Naive thymus-derived CD4-positive, alpha-beta T cell (primary cell): ENCODE measurements at regions not wholly inside any gene's neighbourhood (a gene's known extent, or its start where the extent isn't known, plus 50 kb on each side); places are given as distances from the start of the nearest gene placed in this dataset.
"Not testable (repeated sequence)": the region's sequence is repeated elsewhere in the genome, so short reads cannot be mapped to it uniquely, and the experiment has no call there.

Experiments
- ATAC-seq: fragments of 150-1000 bp; cut with Tn5 transposase; 2 replicates; pipeline ENCODE4 v1.10.0; 2021; ENCODE audit warnings: mild to moderate bottlenecking, moderate library complexity
- CTCF ChIA-PET: fragments of 350-600 bp; sonication (Branson Sonifier 250); formaldehyde crosslinking; loops from one replicate; lab custom pipeline; 2021; ENCODE audit warnings: antibody characterized with exemption; lab: Charles Lee
- POLR2A ChIA-PET: fragments of 350-600 bp; sonication (Branson Sonifier 250); formaldehyde crosslinking; loops from one replicate; lab custom pipeline; 2021; ENCODE audit warnings: antibody characterized with exemption, inconsistent platforms; lab: Charles Lee
- DNase-seq, 9 donors: peaks; one replicate each; pipeline versions ENCODE4 v3.0.0 to v3.0.0-alpha.2; 2020 to 2022; ENCODE audit warnings: mixed read lengths in 1 of 9
- H3K27ac ChIP-seq: one replicate; pipeline ENCODE4 v1.7.0; 2013; ENCODE audit warnings: mild to moderate bottlenecking, low read depth, low read length, moderate library complexity
- H3K27me3 ChIP-seq, 2 donors: one replicate each; pipeline ENCODE4 v1.7.0; 2013; ENCODE audit warnings: low read length in 2 of 2, mild to moderate bottlenecking in 2 of 2, moderate library complexity in 2 of 2; ENCODE audit not compliant: control insufficient read depth in 2 of 2, insufficient read depth in 2 of 2
- H3K36me3 ChIP-seq, 3 experiments: 1 replicate in 2 of 3; 2 replicates in 1 of 3; pipeline ENCODE4 v1.7.0; 2013; ENCODE audit warnings: low read length in 3 of 3, mild to moderate bottlenecking in 3 of 3, moderate library complexity in 1 of 3; ENCODE audit not compliant: insufficient read depth in 3 of 3, control insufficient read depth in 2 of 3
- H3K4me1 ChIP-seq, 2 donors: one replicate each; pipeline ENCODE4 v1.7.0; 2013; ENCODE audit warnings: low read length in 2 of 2, mild to moderate bottlenecking in 2 of 2, moderate library complexity in 1 of 2; ENCODE audit not compliant: control insufficient read depth in 2 of 2, insufficient read depth in 2 of 2
- H3K4me3 ChIP-seq: 2 replicates; pipeline ENCODE4 v1.7.0; 2013; ENCODE audit warnings: mild to moderate bottlenecking, low read length
- H3K9me3 ChIP-seq, 3 experiments: 1 replicate in 2 of 3; 2 replicates in 1 of 3; pipeline ENCODE4 v1.7.0; 2013; ENCODE audit warnings: low read length in 3 of 3; ENCODE audit not compliant: control insufficient read depth in 2 of 3
- H3K27ac Mint-ChIP-seq, 9 donors: one replicate each; pipeline ENCODE4 v1.8.0; 2020 to 2022; ENCODE audit warnings: mixed read lengths in 9 of 9, mild to moderate bottlenecking in 8 of 9, moderate library complexity in 5 of 9, inconsistent platforms in 2 of 9
- H3K27me3 Mint-ChIP-seq, 5 donors: one replicate each; pipeline ENCODE4 v1.8.0; 2021 to 2022; ENCODE audit warnings: mixed read lengths in 5 of 5, mild to moderate bottlenecking in 1 of 5
- H3K36me3 Mint-ChIP-seq, 5 donors: one replicate each; pipeline ENCODE4 v1.8.0; 2020 to 2022; ENCODE audit warnings: mixed read lengths in 5 of 5, mild to moderate bottlenecking in 3 of 5, inconsistent platforms in 1 of 5
- H3K4me1 Mint-ChIP-seq, 7 donors: one replicate each; pipeline ENCODE4 v1.8.0; 2020 to 2022; ENCODE audit warnings: mixed read lengths in 7 of 7, mild to moderate bottlenecking in 3 of 7, inconsistent platforms in 1 of 7
- H3K4me3 Mint-ChIP-seq, 10 donors: one replicate each; pipeline ENCODE4 v1.8.0; 2020 to 2022; ENCODE audit warnings: mild to moderate bottlenecking in 10 of 10, mixed read lengths in 10 of 10, moderate library complexity in 6 of 10, inconsistent platforms in 2 of 10
- H3K9me3 Mint-ChIP-seq, 11 donors: one replicate each; pipeline ENCODE4 v1.8.0; 2020 to 2022; ENCODE audit warnings: mixed read lengths in 11 of 11, mild to moderate bottlenecking in 4 of 11, inconsistent platforms in 1 of 11, moderate library complexity in 1 of 11
- intact Hi-C, 2 donors: fragments of 100-400 bp; cut with micrococcal nuclease; formaldehyde crosslinking; loops; one replicate each; pipeline ENCODE4 v1.15.1; 2023

DNA sequence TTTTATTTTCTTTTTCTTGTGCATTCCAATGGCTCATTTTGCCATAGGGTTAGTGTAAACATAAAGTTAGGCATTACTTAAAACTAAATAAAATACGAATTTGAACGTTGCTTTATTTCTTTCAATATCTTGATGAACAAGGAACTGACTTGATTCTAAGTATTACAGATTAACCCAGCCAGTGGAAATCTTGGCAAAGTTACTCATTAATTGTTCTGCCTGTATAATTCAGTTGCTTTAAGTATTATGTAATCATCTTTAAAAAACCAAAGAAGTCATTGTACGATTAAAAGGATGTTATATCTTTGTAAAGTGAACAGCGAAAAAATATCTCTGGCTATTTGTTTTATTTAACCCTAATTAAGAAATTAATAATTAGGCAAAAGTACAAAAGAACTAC lies 737.9 kb upstream of the BCHE start:
- H3K27ac ChIP-seq = no peak overlapping the region
- CTCF ChIA-PET = no interaction called here
- no peak overlapping the region for H3K4me3 Mint-ChIP-seq
- H3K4me1 ChIP-seq = no peaks in the 10 kb centered on the region
- no peaks in the 10 kb centered on the region for H3K27me3 Mint-ChIP-seq
- H3K4me1 Mint-ChIP-seq = no peaks in the 10 kb centered on the region
- H3K4me3 ChIP-seq = no peak overlapping the region
- peaks cover 0 to 4% (median 0%) of the 10 kb centered on the region in 3 experiments for H3K9me3 ChIP-seq
- ATAC-seq (no peak), DNase-seq (no peak)
- H3K36me3 Mint-ChIP-seq = no peaks in the 10 kb centered on the region
- H3K27me3 ChIP-seq = no peaks in the 10 kb centered on the region
- H3K36me3 ChIP-seq = no peaks in the 10 kb centered on the region
- H3K27ac Mint-ChIP-seq = no peak overlapping the region
- intact Hi-C loops = no loop called here
- POLR2A ChIA-PET = no interaction called here
- peaks cover 0 to 10% (median 2%) of the 10 kb centered on the region in 11 donors for H3K9me3 Mint-ChIP-seq

DNA sequence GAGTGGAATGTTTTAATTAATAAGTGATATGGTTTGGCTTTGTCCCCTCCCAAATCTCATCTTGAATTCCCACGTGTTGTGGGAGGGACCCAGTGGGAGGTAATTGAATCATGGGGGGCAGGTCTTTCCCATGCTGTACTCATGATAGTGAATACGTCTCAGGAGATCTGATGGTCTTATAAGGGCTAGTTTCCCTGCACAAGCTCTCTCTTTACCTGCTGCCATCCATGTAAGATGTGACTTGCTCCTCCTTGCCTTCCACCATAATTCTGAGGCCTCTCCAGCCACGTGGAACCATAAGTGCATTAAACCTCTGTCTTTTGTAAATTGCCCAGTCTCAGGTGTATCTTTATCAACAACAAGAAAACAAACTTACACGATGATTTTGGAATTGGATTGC lies 734.5 kb upstream of the BCHE start:
- DNase-seq, POLR2A ChIA-PET, H3K9me3 ChIP-seq, H3K36me3 Mint-ChIP-seq, H3K27ac Mint-ChIP-seq, ATAC-seq, H3K27me3 Mint-ChIP-seq, CTCF ChIA-PET, intact Hi-C loops, H3K27ac ChIP-seq, H3K4me1 ChIP-seq, H3K36me3 ChIP-seq, H3K4me3 Mint-ChIP-seq, H3K4me3 ChIP-seq, H3K27me3 ChIP-seq, H3K4me1 Mint-ChIP-seq: not testable (repeated sequence)
- peaks cover 0 to 16% (median 4%) of the 10 kb centered on the region in 11 donors for H3K9me3 Mint-ChIP-seq

DNA sequence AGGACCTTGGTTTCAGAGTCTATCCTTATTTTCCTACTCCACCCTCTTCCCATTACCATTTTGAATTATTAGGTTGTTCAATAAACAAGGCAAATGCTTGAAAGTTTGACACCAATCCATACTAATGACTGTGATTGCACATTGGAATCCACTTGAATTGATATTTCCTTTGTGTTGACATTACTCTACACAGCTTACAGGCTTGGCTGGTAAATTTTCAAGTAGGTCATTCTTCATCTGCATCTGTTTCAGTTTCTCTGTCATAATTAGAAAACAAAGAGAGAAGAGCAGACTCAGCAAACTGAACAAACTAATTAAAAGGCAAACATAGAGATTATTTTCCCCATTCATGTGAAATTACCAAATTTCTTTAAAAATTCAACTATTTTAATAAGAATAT lies 732.9 kb upstream of the BCHE start:
- Histone ChIP-seq H3K4me1 (no peaks in the 10 kb centered on the region), H3K27ac (no peak overlapping the region), H3K9me3 (peaks cover 0 to 4% (median 0%) of the 10 kb centered on the region in 3 experiments), H3K36me3 (no peaks in the 10 kb centered on the region), H3K4me3 (no peak overlapping the region), H3K27me3 (no peaks in the 10 kb centered on the region)
- intact Hi-C loops = no loop called here
- no peak for ATAC-seq
- ChIA-PET CTCF (no interaction called here), POLR2A (no interaction called here)
- H3K4me1 Mint-ChIP-seq = no peaks in the 10 kb centered on the region
- H3K27me3 Mint-ChIP-seq = no peaks in the 10 kb centered on the region
- H3K36me3 Mint-ChIP-seq = no peaks in the 10 kb centered on the region
- H3K27ac Mint-ChIP-seq = no peak overlapping the region
- no peak for DNase-seq
- H3K9me3 Mint-ChIP-seq = peaks cover 0 to 16% (median 4%) of the 10 kb centered on the region in 11 donors
- H3K4me3 Mint-ChIP-seq = no peak overlapping the region

DNA sequence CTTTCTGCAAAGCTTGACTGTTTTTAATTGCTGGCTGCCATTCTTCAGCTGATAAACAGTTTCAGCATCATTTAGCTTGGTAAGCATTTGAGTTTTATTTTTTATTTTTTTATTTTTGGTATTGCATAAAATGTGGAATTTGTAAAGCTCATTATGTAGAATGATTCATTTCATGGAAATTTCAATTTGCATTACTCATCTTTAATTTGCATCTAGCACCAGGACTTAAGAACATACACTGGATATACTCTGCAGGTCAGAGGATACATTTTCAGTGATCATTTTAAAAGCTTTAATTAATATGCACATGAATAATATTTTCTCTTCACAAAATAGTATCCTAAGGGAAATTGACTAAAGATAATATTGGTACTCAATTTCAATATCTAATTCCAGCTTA lies 732.4 kb upstream of the BCHE start:
- H3K9me3 ChIP-seq = peaks cover 0 to 4% (median 0%) of the 10 kb centered on the region in 3 experiments

DNA sequence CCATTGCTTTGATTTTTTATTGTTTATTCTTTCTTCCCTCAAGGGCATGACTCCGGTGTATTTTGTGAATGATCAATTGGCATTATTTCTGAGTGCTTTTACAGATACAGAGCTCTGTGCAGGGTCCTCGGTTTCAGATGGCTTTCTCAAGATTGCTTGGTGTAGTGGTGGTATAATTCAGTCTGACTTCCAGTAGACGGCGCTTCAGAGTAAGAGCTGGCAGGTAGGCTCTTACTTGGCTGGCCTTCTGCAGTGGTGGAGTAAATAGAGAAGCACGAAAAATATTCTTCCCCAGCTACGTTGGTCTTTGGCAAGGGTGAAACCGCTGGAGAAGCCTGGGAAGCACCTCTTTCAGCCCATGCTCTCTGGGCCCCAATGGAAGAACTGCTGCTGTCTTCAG lies 723.0 kb upstream of the BCHE start:
- H3K27ac Mint-ChIP-seq = no peak overlapping the region
- no peaks in the 10 kb centered on the region for H3K4me1 ChIP-seq
- no peak overlapping the region for H3K4me3 Mint-ChIP-seq
- H3K36me3 ChIP-seq = no peaks in the 10 kb centered on the region
- H3K4me3 ChIP-seq = no peak overlapping the region
- no peak overlapping the region for H3K27ac ChIP-seq
- H3K27me3 ChIP-seq = no peaks in the 10 kb centered on the region
- peaks cover 0 to 38% (median 11%) of the 10 kb centered on the region in 11 donors for H3K9me3 Mint-ChIP-seq
- no peaks in the 10 kb centered on the region for H3K27me3 Mint-ChIP-seq
- peaks cover 0 to 7% (median 0%) of the 10 kb centered on the region in 3 experiments for H3K9me3 ChIP-seq
- no peaks in the 10 kb centered on the region for H3K36me3 Mint-ChIP-seq
- intact Hi-C loops = no loop called here
- ATAC-seq (no peak), DNase-seq (no peak)
- H3K4me1 Mint-ChIP-seq = no peaks in the 10 kb centered on the region
- ChIA-PET POLR2A (no interaction called here), CTCF (no interaction called here)

More for the DNA sequence above, 732.4 kb upstream of the BCHE start:
- H3K27me3 Mint-ChIP-seq = no peaks in the 10 kb centered on the region
- peaks cover 0 to 15% (median 4%) of the 10 kb centered on the region in 11 donors for H3K9me3 Mint-ChIP-seq
- no peaks in the 10 kb centered on the region for H3K4me1 Mint-ChIP-seq
- no peaks in the 10 kb centered on the region for H3K36me3 Mint-ChIP-seq
- no peak for ATAC-seq
- Histone ChIP-seq H3K27me3 (no peaks in the 10 kb centered on the region), H3K36me3 (no peaks in the 10 kb centered on the region), H3K27ac (no peak overlapping the region), H3K4me1 (no peaks in the 10 kb centered on the region), H3K4me3 (no peak overlapping the region)
- CTCF ChIA-PET = no interaction called here
- no peak for DNase-seq
- H3K4me3 Mint-ChIP-seq = no peak overlapping the region
- intact Hi-C loops = no loop called here
- H3K27ac Mint-ChIP-seq = no peak overlapping the region
- POLR2A ChIA-PET = no interaction called here

DNA sequence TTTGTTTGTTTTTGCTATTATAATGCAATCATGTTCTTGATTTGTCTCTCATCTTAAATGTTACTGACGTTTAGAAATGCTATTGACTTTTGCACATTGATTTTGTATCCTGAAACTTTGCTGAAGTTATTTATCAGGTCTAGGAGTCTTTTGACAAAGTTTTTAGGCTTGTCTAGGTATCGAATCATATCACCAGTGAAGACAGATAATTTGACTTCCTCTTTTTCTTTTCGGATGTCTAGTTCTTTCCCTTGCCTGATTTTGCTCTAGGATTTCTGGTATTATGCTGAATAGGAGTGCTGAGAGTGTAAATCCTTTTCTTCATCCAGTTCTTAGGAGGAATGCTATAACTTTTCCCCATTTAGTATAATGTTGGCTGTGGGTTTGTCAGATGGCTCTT lies 719.7 kb upstream of the BCHE start:
- ATAC-seq (no peak), DNase-seq (no peak)
- Mint-ChIP-seq H3K27me3 (no peaks in the 10 kb centered on the region), H3K36me3 (no peaks in the 10 kb centered on the region), H3K27ac (no peak overlapping the region), H3K4me3 (no peak overlapping the region), H3K4me1 (no peaks in the 10 kb centered on the region), H3K9me3 (peaks cover 2 to 38% (median 11%) of the 10 kb centered on the region in 11 donors)
- peaks cover 0 to 7% (median 0%) of the 10 kb centered on the region in 3 experiments for H3K9me3 ChIP-seq
- no peaks in the 10 kb centered on the region for H3K4me1 ChIP-seq
- intact Hi-C loops = no loop called here
- no peaks in the 10 kb centered on the region for H3K27me3 ChIP-seq
- no peak overlapping the region for H3K27ac ChIP-seq
- CTCF ChIA-PET = no interaction called here
- H3K4me3 ChIP-seq = no peak overlapping the region
- H3K36me3 ChIP-seq = no peaks in the 10 kb centered on the region
- POLR2A ChIA-PET = no interaction called here

DNA sequence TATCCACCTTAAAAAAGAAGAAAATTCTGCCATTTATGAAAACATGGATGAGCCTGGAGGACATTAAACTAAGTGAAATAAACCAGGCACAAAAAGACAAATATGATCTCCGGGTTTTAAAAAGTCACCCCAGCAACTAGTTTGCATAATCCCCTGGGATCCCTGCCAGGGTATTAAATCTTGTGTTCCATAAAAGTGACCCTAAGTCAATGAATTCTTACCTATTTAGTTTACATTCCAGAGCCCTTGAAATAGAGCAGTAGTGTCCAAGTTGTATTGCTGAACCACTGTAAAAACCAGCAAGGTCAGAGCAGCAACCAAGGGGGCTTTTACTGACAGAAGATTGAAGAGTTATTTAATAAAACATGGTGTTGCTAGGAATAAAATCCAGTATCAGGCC lies 716.8 kb upstream of the BCHE start:
- no peak overlapping the region for H3K4me3 ChIP-seq
- Mint-ChIP-seq H3K4me3 (no peak overlapping the region), H3K36me3 (no peaks in the 10 kb centered on the region), H3K27ac (no peak overlapping the region), H3K27me3 (no peaks in the 10 kb centered on the region), H3K9me3 (peaks cover under 1 to 37% (median 9%) of the 10 kb centered on the region in 11 donors), H3K4me1 (no peaks in the 10 kb centered on the region)
- ChIA-PET CTCF (no interaction called here), POLR2A (no interaction called here)
- H3K4me1 ChIP-seq = no peaks in the 10 kb centered on the region
- intact Hi-C loops = no loop called here
- H3K27me3 ChIP-seq = no peaks in the 10 kb centered on the region
- ATAC-seq (no peak), DNase-seq (no peak)
- peaks cover 0 to 2% (median 0%) of the 10 kb centered on the region in 3 experiments for H3K9me3 ChIP-seq
- no peak overlapping the region for H3K27ac ChIP-seq
- no peaks in the 10 kb centered on the region for H3K36me3 ChIP-seq
